ENCODE measurements at regions not wholly inside any gene's neighbourhood (a gene's known extent, or its start where the extent isn't known, plus 50 kb on each side); places are given as distances from the start of the nearest gene placed in this dataset.
A peak's percentile ranks its signal among the peaks of the same experiment; 100 is the strongest.

DNA sequence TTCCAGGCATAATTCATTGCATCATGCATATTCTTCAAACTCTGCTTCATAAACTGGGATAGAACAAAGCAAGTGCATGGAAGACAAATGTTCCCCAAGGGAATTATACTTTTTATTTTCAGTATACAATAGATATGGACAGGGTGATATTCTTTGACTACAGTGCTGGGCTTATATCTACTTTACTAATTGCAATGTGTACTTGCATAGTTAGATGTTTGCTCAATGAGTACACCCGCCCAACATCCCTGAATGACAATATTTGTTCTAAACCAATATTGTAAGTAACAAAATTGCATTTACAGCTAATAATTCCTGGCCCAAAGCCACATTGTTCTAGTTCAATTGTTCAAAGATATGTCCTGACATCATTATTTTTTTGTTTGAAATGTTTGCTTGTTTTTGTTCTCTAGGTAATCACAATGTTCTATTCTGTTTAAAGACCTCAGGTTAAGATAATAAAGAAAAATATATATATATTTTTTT is 171.4 kb downstream of the PTN start:
- no peak for DNase-seq (ENCODE audit: low spot score in 2 of 2)
- FAIRE-seq = no peak

DNA sequence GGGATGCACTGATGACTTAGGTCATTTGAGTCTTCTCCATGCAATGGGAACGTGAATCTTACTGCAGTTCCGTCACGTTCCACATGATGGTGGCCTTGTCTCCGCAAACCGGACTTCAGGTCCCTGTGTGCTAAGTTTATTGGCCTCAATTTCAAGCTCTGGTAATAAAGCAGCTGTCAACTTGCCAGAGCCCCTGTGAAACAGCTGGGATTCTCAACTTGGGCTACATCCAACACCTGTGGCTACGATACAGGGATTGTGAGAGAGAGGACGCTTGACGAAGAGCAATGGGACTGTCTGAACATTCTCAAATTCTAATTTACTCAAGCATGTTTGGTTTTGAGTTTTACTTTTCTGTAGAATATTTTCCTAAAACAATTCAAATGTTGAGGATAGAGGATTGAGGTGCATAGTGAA is 174.2 kb downstream of the PTN start:
- DNase-seq (ENCODE audit: low spot score in 2 of 2) (peak; percentile 45 to 47), FAIRE-seq (no peak)

DNA sequence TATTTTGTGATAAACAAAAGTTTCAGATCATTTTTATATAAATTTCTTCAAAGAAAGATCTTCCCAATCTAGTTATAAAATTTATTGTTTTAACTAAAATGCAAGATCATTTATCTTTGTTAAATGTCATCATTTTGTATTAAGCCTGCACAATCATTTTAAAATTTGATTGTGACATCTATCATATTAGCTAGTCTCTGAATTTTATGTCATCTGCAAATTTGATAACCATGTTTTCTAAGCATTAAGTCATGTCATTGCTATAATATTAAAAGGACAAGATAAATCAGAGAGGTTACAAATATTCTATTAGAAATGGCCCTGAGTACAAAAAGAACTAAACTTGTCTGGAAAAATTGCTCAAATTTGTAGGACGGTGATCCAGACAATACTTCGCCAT is 175.9 kb downstream of the PTN start:
- DNase-seq (ENCODE audit: low spot score in 2 of 2) (no peak), FAIRE-seq (peak; percentile 13)

DNA sequence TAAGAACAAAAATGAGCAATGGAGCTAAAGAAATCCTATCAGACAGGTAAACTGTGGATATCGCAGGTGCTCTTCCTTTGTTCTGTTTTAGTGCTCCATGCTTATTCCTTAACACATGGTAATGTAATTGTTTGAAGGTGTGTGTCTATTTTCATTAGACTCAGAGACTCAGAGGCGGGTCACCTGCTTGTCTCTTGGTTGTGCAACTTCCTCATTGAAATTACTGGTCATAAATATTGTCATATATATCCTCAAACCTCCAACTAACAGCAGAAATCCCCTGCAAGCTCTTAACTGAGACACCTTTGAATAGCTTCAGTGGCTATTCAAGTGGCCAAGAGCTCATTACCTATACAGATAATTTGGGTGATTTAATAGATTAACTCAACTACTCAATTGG is 177.2 kb downstream of the PTN start:
- DNase-seq (ENCODE audit: low spot score in 2 of 2) (no peak), FAIRE-seq (no peak)

DNA sequence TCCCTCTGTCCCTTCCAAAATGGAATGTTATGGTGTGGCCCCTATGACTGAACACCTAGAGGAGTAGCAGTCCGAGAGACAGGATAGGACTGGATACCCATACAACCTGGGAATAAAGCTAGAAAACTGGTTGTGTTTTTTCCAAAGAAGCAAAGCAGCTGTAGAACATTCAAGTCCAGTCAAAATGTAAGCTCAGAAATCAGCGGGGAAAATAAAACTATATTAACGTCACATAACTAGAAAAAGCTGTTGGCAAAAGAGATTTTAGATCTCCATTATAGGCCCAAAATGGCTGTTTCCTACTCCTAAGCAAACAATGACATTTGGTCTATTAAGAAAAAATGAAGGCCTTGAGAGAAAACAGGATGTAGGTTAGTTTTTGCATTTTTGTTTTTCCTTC is 177.7 kb downstream of the PTN start:
- FAIRE-seq (no peak), DNase-seq (ENCODE audit: low spot score in 2 of 2) (no peak)

DNA sequence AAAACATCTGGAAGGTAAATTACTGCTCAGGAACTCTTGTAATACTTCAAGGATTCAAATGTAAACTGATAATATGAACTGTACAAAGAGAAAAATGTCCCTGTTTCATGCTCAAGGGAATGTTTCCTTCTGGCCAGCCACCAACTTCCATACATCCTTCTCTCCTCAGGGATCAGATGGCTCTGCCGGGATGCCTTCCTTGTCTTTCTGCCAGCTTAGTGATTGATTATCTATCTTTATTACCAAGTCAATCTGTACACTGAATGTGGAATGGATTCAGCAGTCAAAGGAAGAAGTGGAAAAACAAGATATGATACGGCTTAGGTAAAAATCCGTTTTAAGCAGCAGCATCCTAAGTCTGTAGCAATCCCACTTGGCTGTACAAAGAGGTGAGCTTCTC is 178.3 kb downstream of the PTN start:
- FAIRE-seq (no peak), DNase-seq (ENCODE audit: low spot score in 2 of 2) (no peak)

DNA sequence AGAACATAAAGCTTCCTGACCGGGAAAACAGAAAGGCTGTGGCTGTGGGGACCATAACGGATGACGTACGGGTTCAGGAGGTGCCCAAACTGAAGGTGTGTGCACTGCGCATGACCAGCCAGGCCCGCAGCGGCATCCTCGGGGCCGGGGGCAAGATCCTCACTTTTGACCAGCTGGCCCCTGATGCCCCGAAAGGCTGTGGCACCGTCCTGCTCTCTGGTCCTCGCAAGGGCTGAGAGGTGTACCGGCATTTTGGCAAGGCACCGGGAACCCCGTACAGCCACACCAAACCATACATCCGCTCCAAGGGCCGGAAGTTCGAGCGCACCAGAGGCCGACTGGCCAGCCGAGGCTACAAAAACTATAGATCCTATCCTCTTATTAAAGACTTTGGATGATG is 179.3 kb downstream of the PTN start:
- FAIRE-seq = no peak

DNA sequence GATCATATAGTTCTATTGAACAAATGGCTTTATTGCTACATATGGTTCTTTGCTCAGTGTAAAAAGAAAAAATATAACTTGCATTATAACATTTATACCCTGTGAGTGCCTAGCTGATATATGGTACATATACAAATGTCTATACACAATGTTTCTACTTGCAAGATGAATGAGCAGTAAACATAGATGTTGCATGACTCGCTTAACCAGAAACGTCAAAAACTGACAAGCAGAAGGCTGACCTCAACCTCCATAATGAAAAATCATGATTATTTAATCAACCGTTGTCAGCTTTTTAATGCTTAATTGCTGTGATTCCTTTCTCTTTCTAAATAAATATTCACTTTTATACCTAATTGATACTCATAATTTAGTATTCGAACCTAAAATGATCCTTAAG is 183.3 kb downstream of the PTN start:
- FAIRE-seq = no peak
- DNase-seq (ENCODE audit: low spot score in 2 of 2) = no peak

More for the DNA sequence above, 179.3 kb downstream of the PTN start:
- DNase-seq (ENCODE audit: low spot score in 2 of 2) = no peak

DNA sequence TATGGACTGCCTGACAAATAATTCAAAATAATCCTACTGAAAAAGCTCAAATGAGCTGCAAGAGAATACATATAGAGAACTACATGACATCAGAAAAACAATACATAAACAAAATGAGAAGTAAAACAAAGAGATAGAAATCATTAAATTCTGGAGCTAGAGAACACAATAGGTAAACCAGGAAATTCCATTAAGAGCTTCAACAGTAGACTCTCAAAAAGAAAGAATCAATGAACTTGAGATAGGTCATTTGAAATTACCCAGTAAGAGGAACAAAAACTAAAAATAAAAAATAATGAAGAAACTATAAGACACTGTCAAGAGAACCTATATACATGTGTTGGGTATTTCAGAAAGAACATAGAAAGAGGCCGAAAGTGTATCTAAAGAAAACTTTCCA is 186.3 kb downstream of the PTN start:
- FAIRE-seq (no peak), DNase-seq (ENCODE audit: low spot score in 2 of 2) (no peak)

DNA sequence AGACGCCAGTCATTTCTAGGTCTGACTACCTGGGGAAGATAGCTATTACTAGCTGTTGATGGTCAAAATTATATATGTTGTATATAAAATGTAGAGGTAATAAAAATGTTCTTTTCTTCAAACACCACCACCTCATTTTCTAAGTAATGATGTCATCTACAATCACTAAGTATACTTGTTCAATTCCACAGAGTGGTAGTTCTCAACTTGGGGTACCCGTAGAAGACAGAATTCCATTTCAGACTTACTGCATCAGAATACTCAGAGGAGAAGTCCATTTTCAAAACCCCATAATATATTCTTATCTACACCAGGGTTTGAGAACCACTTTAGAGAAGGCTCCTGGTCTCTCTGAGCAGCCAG is 191.9 kb downstream of the PTN start:
- DNase-seq (ENCODE audit: low spot score in 2 of 2) = no peak
- FAIRE-seq = no peak

DNA sequence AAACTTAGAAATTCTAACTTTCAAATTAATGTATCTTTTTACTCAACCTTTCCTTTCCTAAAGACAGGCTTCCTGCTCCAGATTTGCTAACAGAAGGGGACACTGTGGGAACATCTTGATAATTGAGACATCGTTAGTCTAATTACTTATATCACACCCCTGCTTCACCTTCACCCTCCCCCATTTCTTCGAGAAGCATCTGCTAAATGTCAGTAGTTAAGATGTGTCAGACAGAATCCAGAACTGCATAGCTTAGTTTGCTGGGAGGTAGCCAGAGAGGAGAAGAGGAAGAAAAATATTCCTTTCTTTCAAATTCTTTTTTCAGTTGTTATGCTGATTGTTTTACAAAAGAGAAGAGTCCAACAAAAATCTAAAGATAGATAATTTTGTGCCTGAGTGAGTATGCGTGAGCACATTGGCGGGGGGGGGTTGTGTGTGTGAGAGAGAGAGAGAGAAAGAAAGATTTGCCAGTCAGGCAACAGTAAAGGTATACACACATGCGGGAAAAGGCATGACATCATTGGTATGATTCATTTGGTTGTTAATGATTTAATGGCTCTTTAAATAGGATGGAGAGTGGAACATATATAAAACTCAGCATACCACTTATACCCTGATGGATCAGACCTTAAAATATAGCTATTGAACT is 192.4 kb downstream of the PTN start:
- FAIRE-seq = no peak
- no peak for DNase-seq (ENCODE audit: low spot score in 2 of 2)

DNA sequence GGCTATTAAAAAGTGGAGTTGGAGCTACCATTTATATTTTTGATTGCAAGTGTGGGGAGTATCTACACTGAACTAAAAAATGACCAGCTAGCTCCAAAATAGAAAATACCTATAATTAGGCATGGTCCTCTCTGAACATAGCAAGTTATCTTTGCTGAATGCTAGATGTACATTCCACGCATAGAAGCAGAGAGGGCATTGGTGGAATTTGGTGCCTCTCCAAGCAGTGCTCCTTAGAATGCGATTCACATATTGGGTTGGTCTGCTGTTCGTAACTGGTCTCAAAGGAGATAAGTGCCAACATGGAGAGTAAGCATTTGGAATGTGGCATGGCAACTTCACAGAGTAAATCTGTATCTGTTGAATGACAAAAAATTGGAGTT is 196.2 kb downstream of the PTN start:
- no peak for DNase-seq (ENCODE audit: low spot score in 2 of 2)
- no peak for FAIRE-seq

DNA sequence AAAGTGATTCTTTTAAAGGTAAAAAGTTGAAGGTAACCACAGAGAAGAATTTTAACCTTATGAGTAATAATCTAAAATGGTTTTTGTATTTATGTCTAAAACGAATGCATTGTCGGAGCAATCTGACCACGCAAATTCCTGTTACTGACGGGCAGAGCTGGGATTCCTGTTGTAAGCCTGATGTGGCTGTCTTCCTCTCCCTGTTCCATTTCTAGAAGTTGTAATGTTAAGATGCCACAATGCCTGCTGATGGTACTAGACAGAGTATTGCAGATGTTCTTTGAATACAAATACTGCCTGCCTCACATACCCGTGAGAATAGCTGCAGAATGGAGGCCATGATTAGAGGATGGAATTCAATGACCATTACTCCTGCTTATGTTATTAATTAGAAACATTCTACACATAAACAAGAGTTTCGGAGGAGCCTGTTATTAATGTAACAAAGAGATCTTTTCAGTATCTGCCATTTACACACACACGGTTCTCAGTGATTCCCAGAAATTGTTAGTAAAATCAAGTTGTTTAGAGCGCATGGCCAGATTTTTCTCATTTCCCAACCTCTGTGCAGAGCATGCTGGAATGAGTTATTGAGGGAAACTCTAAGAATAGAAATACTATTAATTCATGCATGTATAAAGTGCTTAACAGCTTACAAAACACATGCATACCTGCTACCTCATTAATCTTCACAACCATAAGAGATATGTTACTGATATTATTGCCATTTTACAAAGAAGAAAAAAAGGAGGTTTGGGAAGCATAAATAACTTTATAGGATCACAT is 196.8 kb downstream of the PTN start:
- FAIRE-seq (no peak), DNase-seq (ENCODE audit: low spot score in 2 of 2) (no peak)

DNA sequence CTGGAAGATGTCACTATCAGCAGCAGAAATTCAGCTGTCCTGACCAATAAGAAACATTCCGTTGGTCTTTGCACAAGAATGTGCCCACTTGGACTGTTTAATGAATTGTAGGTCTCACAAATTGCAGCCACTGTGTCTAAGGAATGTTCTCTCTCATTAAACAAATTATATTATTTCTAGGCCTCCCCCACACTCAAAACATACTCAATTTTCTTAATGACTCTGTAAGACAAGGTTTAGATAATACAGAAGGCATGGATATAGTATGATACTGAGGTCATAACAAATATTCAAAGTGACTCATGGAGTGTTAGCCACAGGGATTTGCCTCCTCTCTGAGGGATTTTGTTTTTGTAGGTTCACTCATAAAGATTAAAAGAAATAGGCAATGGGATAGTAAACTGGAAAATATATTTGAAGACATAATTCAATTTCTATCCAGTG is 197.5 kb downstream of the PTN start:
- no peak for DNase-seq (ENCODE audit: low spot score in 2 of 2)
- no peak for FAIRE-seq

DNA sequence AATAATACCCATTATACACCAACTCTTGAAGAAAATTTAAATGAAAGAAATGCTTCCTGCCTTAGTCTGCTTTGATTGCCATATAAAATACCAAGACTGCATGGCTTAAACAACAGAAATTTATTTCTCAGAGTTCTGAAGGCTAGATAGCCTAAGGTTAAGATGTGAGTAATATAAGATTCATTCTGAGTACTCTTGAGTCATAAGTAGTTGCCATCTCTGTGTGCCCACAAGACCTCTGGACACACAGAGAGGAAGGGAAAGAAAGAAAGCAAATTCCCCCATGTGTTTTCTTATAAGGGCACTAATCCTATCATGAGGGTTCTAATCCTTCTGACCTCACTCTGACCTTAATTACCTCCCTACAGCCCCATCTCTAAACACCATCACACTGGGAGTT is 201.2 kb downstream of the PTN start:
- FAIRE-seq = no peak

DNA sequence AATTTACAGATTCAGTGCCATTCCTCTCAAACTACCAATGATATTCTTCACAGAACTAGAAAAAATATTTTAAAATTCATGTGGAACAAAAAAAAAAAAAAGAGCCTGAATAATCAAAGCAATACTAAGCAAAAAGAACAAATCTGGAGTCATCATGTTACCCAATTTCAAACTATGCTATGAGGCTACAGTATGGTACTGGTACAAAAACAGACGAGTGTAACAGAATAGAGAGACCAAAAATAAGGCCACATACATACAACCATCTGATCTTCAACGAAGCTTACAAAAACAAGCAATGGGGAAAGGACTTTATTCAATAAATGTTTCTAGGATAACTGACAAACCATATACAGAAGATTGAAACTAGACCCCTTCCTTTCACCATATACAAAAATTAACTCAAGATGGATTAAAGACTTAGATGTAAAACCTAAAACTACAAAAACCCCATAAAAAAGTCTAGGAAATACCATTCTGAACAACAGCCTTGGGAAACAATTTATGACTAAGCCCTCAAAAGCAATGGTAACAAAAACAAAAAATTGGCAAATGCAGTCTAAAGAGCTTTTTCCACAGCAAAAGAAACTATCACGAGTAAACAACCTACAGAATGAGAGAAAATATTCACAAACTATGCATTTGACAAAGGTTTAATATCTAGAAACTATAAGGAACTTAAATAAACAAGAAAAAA is 207.7 kb downstream of the PTN start:
- FAIRE-seq = no peak
- DNase-seq (ENCODE audit: low spot score in 2 of 2) = no peak

More for the DNA sequence above, 201.2 kb downstream of the PTN start:
- DNase-seq (ENCODE audit: low spot score in 2 of 2) = no peak

DNA sequence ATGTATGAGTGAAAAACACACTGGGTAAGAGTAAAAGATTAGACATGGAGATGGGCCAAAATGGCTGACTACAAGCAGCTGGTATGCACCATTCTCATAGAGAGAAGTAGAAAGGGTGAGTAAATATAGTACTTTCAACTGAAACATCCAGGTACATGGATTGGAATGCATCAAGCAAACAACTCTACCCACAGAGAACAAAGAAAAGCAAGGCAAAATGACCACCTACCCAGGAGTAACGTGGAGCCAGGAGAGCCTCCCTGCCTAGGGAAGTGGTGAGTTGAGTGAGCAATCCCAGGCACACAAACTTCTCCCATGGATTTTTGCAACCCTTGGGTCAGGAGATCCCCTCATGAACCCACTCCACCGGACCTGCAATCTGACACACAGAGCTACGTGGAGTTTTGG is 212.8 kb downstream of the PTN start:
- FAIRE-seq (no peak), DNase-seq (ENCODE audit: low spot score in 2 of 2) (no peak)

DNA sequence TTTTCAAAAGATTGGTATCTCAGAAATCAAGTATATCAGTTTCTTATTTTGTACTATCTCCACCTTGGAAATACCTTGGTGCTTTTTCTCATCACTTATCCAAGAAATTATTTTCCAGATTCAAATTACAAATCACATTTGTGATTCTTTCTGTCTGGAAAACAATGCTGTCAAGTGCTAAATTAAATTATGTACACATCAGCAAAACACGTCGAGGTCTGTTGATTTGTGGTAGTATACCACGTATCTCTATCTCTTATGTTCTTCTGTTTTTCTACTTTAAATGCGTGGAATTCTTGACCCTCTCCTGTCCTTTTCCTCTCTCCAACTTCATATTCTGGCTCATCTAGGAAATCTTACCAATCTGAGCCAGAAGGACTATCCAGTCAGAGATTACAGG is 214.5 kb downstream of the PTN start:
- DNase-seq (ENCODE audit: low spot score in 2 of 2) (no peak), FAIRE-seq (no peak)

DNA sequence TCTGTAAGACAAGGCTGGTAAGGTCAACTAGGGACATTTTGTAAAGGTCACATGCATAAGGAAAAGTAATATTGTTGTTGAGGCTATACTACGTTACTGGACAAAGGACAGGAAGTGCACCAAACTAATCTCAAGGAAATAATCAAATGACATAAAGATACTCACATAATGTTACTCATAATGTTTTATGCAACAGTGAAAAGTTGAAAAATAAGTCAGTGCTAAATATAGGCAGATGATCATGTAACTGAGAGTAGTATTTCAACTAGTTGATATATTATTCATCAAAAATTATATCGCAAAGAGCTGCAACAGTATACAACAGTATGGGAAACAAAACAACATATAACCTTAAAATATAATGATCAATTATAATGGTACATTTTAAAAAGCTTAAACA is 215.7 kb downstream of the PTN start:
- no peak for DNase-seq (ENCODE audit: low spot score in 2 of 2)
- no peak for FAIRE-seq

DNA sequence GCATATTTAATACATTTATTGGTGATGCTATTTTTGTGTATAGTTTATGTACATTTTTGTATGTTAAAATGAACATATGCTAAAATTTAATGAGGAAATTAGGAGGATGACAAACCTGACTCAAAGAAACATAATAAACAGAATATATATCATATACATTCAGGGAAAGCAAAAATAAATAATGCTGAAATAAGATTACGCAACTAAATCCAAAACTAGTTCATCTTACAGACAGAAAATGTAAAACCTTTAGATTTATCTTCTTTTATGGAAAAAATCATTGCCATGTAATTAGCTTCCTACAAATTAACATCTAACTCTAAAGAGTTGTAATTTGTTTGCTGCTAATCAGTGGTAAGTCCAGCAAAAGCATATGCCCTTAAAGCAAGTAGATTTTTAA is 216.5 kb downstream of the PTN start:
- DNase-seq (ENCODE audit: low spot score in 2 of 2) (no peak), FAIRE-seq (no peak)

DNA sequence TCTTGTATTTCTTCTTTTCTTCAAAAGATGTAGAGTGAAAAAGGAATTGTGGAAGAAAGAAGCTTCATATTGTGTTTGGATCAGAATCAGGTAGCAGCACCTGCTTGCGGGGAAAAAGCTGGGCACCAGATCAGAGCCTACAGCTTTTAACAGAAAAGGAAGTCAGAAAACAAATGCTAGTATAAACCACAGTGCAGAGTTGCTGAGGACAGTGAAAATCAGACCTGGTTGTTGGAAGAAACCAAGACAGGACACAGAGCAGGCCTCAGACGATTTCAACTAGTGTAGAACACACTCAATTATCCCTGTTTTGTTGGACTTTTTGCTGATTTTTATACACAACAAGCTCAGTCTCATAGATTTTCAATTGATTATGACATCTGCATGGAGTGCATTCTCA is 221.4 kb downstream of the PTN start:
- FAIRE-seq = no peak
- no peak for DNase-seq (ENCODE audit: low spot score in 2 of 2)

DNA sequence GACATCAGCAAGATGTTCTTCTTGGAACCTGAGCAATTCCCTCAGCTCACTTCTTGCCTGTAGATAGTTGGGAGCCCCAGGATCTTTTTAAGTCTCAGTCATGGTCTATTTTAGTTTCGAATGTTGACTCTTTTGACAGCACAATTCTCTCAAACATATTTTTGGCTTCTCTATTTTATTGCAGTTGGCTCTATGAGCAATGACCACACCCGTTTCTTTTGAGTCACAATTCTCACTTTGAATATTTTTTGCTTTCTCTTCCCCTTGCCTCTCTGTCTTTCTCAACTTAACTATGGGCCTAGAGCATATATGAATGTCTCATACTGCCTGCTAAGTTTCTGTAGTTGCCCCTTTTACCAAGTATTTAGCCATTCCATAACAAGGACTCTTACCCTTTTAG is 222.8 kb downstream of the PTN start:
- FAIRE-seq = no peak

More for the DNA sequence above, 222.8 kb downstream of the PTN start:
- DNase-seq (ENCODE audit: low spot score in 2 of 2) = no peak
